Caco-2 (cell line): ENCODE measurements at regions not wholly inside any gene's neighbourhood (a gene's known extent, or its start where the extent isn't known, plus 50 kb on each side); places are given as distances from the start of the nearest gene placed in this dataset.
"Not testable (repeated sequence)": the region's sequence is repeated elsewhere in the genome, so short reads cannot be mapped to it uniquely, and the experiment has no call there.

Experiments used
- BruUV-seq: library from RNA; stranded (reverse); fragments of 400-500 nt; replicated peaks from 2 replicates; lab custom pipeline; 2021; lab: Mats Ljungman, UMichigan
- CTCF ChIA-PET: fragments of 300-600 bp; sonication (Branson Sonifier 250); formaldehyde crosslinking; loops from one replicate; lab custom pipeline; 2022; ENCODE audit warnings: antibody characterized with exemption; lab: Charles Lee
- POLR2A ChIA-PET: fragments of 300-600 bp; sonication (Branson Sonifier 250); formaldehyde crosslinking; loops from one replicate; lab custom pipeline; 2022; ENCODE audit warnings: antibody characterized with exemption; lab: Charles Lee
- DNase-seq, 2 experiments: peaks; one replicate each; pipeline versions ENCODE4 v3.0.0 to v3.0.0-alpha.2; 2020 to 2022
- H3K27me3 ChIP-seq: replicated peaks from 2 replicates; pipeline ENCODE4 v1.6.0; 2011; ENCODE audit warnings: low read length; ENCODE audit not compliant: control insufficient read depth, insufficient read depth
- H3K36me3 ChIP-seq: 2 replicates; pipeline ENCODE4 v1.5.1; 2011; ENCODE audit warnings: low read length; ENCODE audit not compliant: control insufficient read depth, insufficient read depth
- H3K4me1 ChIP-seq: fragments of 250-450 bp; sonication (Bioruptor Pico); 2 replicates; pipeline ENCODE4 v1.5.1; 2020; ENCODE audit warnings: mild to moderate bottlenecking
- H3K4me3 ChIP-seq: 2 replicates; pipeline ENCODE4 v1.5.1; 2011; ENCODE audit warnings: low read depth, mild to moderate bottlenecking, control low read depth, low read length
- H3K9me3 ChIP-seq: fragments of 250-450 bp; sonication (Bioruptor Pico); 2 replicates; pipeline ENCODE4 v1.5.1; 2020; ENCODE audit warnings: mild to moderate bottlenecking, moderate library complexity
- H3K27ac Mint-ChIP-seq: one replicate; pipeline ENCODE4 v1.8.0; 2022; ENCODE audit warnings: mixed read lengths; ENCODE audit not compliant: unreplicated experiment
- H3K27me3 Mint-ChIP-seq: one replicate; pipeline ENCODE4 v1.8.0; 2022; ENCODE audit warnings: mixed read lengths; ENCODE audit not compliant: insufficient read depth, unreplicated experiment
- H3K36me3 Mint-ChIP-seq: one replicate; pipeline ENCODE4 v1.8.0; 2022; ENCODE audit warnings: mild to moderate bottlenecking, mixed read lengths; ENCODE audit not compliant: insufficient read depth, unreplicated experiment
- H3K4me1 Mint-ChIP-seq: one replicate; pipeline ENCODE4 v1.8.0; 2022; ENCODE audit warnings: low read depth, mixed read lengths; ENCODE audit not compliant: unreplicated experiment
- H3K4me3 Mint-ChIP-seq: one replicate; pipeline ENCODE4 v1.8.0; 2022; ENCODE audit warnings: mild to moderate bottlenecking, moderate library complexity, mixed read lengths; ENCODE audit not compliant: unreplicated experiment
- H3K9me3 Mint-ChIP-seq: one replicate; pipeline ENCODE4 v1.8.0; 2022; ENCODE audit warnings: mixed read lengths; ENCODE audit not compliant: unreplicated experiment
- CTCF ChIP-seq, 2 experiments: fragments of 200-600 bp in 1 of 2; IDR thresholded peaks; 1 replicate in 1 of 2; 2 replicates in 1 of 2; pipeline versions ENCODE4 v1.5.1 to v1.8.0; 2011 to 2022; ENCODE audit warnings: antibody characterized with exemption in 1 of 2, control low read depth in 1 of 2, inconsistent platforms in 1 of 2, low read depth in 1 of 2, low read length in 1 of 2, mild to moderate bottlenecking in 1 of 2, moderate library complexity in 1 of 2; ENCODE audit not compliant: insufficient read depth in 1 of 2, severe bottlenecking in 1 of 2, unreplicated experiment in 1 of 2
- intact Hi-C: fragments of 100-400 bp; cut with micrococcal nuclease; formaldehyde crosslinking; loops from one replicate; pipeline ENCODE4 v1.10.0; 2022; ENCODE audit not compliant: unreplicated experiment

GRCh38 chr5:152105085-152105484, 180.4 kb upstream of the GLRA1 start:
- DNase-seq, result no peak
- Histone ChIP-seq H3K36me3 (no peaks in the 10 kb centered on the region), H3K9me3 (no peaks in the 10 kb centered on the region), H3K4me1 (no peaks in the 10 kb centered on the region), H3K4me3 (no peak overlapping the region), H3K27me3 (peaks cover 2% of the 10 kb centered on the region; the same call in 1 of the 2 replicates)
- no peak for TF ChIP-seq CTCF (IDR thresholded peaks at IDR 0.05; ENCODE audit: insufficient read depth in 1 of 2, low read depth in 1 of 2, low read length in 1 of 2, severe bottlenecking in 1 of 2, unreplicated experiment in 1 of 2)
- intact Hi-C loops, result no loop called here
- BruUV-seq, result no TSS peak
- H3K4me3 Mint-ChIP-seq, result no peak overlapping the region
- no peaks in the 10 kb centered on the region for H3K4me1 Mint-ChIP-seq
- ChIA-PET CTCF (no interaction called here), POLR2A (no interaction called here)
- H3K27ac Mint-ChIP-seq, result no peak overlapping the region
- H3K36me3 Mint-ChIP-seq, result no peaks in the 10 kb centered on the region
- H3K27me3 Mint-ChIP-seq, result peaks cover 7% of the 10 kb centered on the region
- no peaks in the 10 kb centered on the region for H3K9me3 Mint-ChIP-seq

GRCh38 chr5:152104211-152104610, 179.6 kb upstream of the GLRA1 start:
- ChIA-PET POLR2A (no interaction called here), CTCF (no interaction called here)
- H3K4me1 ChIP-seq, result no peaks in the 10 kb centered on the region
- BruUV-seq, result no TSS peak
- H3K27me3 ChIP-seq, result peaks cover 2% of the 10 kb centered on the region; the same call in 1 of the 2 replicates
- Mint-ChIP-seq H3K27ac (no peak overlapping the region), H3K4me1 (no peaks in the 10 kb centered on the region), H3K9me3 (no peaks in the 10 kb centered on the region), H3K27me3 (peaks cover 6% of the 10 kb centered on the region), H3K36me3 (no peaks in the 10 kb centered on the region), H3K4me3 (no peak overlapping the region)
- TF ChIP-seq CTCF (IDR thresholded peaks at IDR 0.05; ENCODE audit: insufficient read depth in 1 of 2, low read depth in 1 of 2, low read length in 1 of 2, severe bottlenecking in 1 of 2, unreplicated experiment in 1 of 2), result no peak
- H3K36me3 ChIP-seq, result no peaks in the 10 kb centered on the region
- no peak for DNase-seq
- no peaks in the 10 kb centered on the region for H3K9me3 ChIP-seq
- H3K4me3 ChIP-seq, result no peak overlapping the region
- intact Hi-C loops, result no loop called here

GRCh38 chr5:152102908-152103307, 178.3 kb upstream of the GLRA1 start:
- H3K9me3 ChIP-seq, H3K4me3 ChIP-seq, intact Hi-C loops, H3K4me1 Mint-ChIP-seq, H3K27me3 ChIP-seq, POLR2A ChIA-PET, BruUV-seq, H3K27ac Mint-ChIP-seq, DNase-seq, H3K36me3 Mint-ChIP-seq, H3K27me3 Mint-ChIP-seq, CTCF ChIA-PET, H3K4me3 Mint-ChIP-seq, H3K4me1 ChIP-seq, H3K9me3 Mint-ChIP-seq, H3K36me3 ChIP-seq: not testable (repeated sequence)

GRCh38 chr5:152102057-152102456, 177.4 kb upstream of the GLRA1 start:
- H3K27me3 ChIP-seq, result peaks cover 2% of the 10 kb centered on the region; the same call in 1 of the 2 replicates
- ChIA-PET POLR2A (no interaction called here), CTCF (no interaction called here)
- no peak for DNase-seq
- Mint-ChIP-seq H3K36me3 (no peaks in the 10 kb centered on the region), H3K27ac (no peak overlapping the region), H3K9me3 (no peaks in the 10 kb centered on the region), H3K4me1 (no peaks in the 10 kb centered on the region), H3K4me3 (no peak overlapping the region), H3K27me3 (peaks cover 5% of the 10 kb centered on the region)
- no peaks in the 10 kb centered on the region for H3K9me3 ChIP-seq
- intact Hi-C loops, result no loop called here
- H3K4me1 ChIP-seq, result no peaks in the 10 kb centered on the region
- no TSS peak for BruUV-seq
- TF ChIP-seq CTCF (IDR thresholded peaks at IDR 0.05; ENCODE audit: insufficient read depth in 1 of 2, low read depth in 1 of 2, low read length in 1 of 2, severe bottlenecking in 1 of 2, unreplicated experiment in 1 of 2), result no peak
- no peak overlapping the region for H3K4me3 ChIP-seq
- H3K36me3 ChIP-seq, result no peaks in the 10 kb centered on the region
